ENCODE measurements at regions not wholly inside any gene's neighbourhood (a gene's known extent, or its start where the extent isn't known, plus 50 kb on each side); places are given as distances from the start of the nearest gene placed in this dataset.

GRCh38 chr16:5622234-5622884 lies 524.8 kb upstream of the EEF2KMT start:
- TF ChIP-seq POLR2A (IDR thresholded peaks at IDR 0.05) = no peak
- no peak for TF ChIP-seq CTCF (IDR thresholded peaks at IDR 0.05)

All from uterus (tissue), 2 donors.